Upper lobe of left lung (tissue), 4 donors: ENCODE measurements at regions not wholly inside any gene's neighbourhood (a gene's known extent, or its start where the extent isn't known, plus 50 kb on each side); places are given as distances from the start of the nearest gene placed in this dataset.

Experiments
- POLR2A ChIP-seq, 4 donors: fragments of 450-650 bp; IDR thresholded peaks; one replicate each; pipeline ENCODE4 v1.5.1; 2016 to 2017; ENCODE audit warnings: antibody characterized with exemption in 4 of 4, mild to moderate bottlenecking in 2 of 4
- POLR2AphosphoS5 ChIP-seq, 2 donors: sonication (generic); formaldehyde crosslinking; IDR thresholded peaks; one replicate each; pipeline ENCODE4 v1.5.1; 2017; ENCODE audit warnings: antibody characterized with exemption in 2 of 2
- TF ChIP-seq, protein P1 (sequence below), 6 experiments: fragments of 450-650 bp in 4 of 6; fragments of 200-600 bp in 2 of 6; sonication (generic) in 2 of 6; IDR thresholded peaks; one replicate each; pipeline ENCODE4 v1.5.1; 2016 to 2019; ENCODE audit warnings: antibody characterized with exemption in 6 of 6

DNA sequence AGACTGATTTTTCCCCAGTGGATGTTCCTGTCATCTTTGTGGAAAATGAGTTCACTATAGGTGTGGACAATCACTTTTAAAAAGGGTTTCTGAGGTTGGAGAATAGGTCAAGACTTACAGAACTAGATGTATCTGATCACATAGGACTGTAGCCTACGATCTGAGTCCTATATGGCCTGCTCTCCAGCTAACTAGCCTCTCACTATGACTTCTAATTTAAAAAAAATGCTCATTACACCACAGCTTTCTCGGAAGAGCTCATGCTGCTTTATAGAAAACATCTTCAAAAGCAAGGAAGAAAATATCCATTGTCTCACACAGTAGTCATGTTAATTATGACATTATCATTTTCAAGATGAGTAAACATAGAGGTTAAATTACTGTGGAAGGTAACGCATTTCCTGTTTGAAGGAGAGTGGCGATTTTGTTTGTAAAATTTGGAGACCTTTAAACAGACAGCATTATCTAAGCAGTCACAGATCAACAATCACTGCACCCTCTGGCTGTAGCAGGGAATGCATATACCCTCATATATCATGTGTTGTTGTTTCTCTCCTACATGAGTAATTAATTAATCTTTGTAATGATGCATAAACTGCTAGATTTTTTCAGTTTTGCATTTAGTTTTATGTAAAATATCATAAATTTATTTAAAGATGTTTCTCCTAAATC, 573.7 kb downstream of the GABRG2 start:
- TF ChIP-seq, protein P1, sequence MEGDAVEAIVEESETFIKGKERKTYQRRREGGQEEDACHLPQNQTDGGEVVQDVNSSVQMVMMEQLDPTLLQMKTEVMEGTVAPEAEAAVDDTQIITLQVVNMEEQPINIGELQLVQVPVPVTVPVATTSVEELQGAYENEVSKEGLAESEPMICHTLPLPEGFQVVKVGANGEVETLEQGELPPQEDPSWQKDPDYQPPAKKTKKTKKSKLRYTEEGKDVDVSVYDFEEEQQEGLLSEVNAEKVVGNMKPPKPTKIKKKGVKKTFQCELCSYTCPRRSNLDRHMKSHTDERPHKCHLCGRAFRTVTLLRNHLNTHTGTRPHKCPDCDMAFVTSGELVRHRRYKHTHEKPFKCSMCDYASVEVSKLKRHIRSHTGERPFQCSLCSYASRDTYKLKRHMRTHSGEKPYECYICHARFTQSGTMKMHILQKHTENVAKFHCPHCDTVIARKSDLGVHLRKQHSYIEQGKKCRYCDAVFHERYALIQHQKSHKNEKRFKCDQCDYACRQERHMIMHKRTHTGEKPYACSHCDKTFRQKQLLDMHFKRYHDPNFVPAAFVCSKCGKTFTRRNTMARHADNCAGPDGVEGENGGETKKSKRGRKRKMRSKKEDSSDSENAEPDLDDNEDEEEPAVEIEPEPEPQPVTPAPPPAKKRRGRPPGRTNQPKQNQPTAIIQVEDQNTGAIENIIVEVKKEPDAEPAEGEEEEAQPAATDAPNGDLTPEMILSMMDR (IDR thresholded peaks at IDR 0.05): no peak
- TF ChIP-seq POLR2A (IDR thresholded peaks at IDR 0.05) (no peak), POLR2AphosphoS5 (IDR thresholded peaks at IDR 0.05) (no peak)
